A549 (cell line): ENCODE measurements at regions not wholly inside any gene's neighbourhood (a gene's known extent, or its start where the extent isn't known, plus 50 kb on each side); places are given as distances from the start of the nearest gene placed in this dataset.

ENCODE experiments used
- CBX2 ChIP-seq: fragments of 200-600 bp; sonication (generic); IDR thresholded peaks from 2 replicates; pipeline ENCODE4 v1.6.1; 2016; ENCODE audit warnings: low read depth, mild to moderate bottlenecking, borderline replicate concordance
- CTCF ChIP-seq: fragments of >200 bp; sonication (Bioruptor Twin); formaldehyde crosslinking; IDR thresholded peaks from 3 replicates; pipeline ENCODE4 v1.5.1; 2016
- EHMT2 ChIP-seq: fragments of 200-600 bp; sonication (generic); IDR thresholded peaks from 2 replicates; pipeline ENCODE4 v1.6.1; 2016; ENCODE audit warnings: antibody characterized with exemption, low read depth, mild to moderate bottlenecking, moderate library complexity
- EP300 ChIP-seq, 2 experiments: fragments of >200 bp; sonication (Bioruptor Twin); formaldehyde crosslinking; IDR thresholded peaks; 2 replicates in 1 of 2; 3 replicates in 1 of 2; pipeline ENCODE4 v1.6.1; 2016 to 2017
- JUNB ChIP-seq: fragments of >200 bp; sonication (Bioruptor Twin); formaldehyde crosslinking; IDR thresholded peaks from 2 replicates; pipeline ENCODE4 v1.6.1; 2016
- KDM5A ChIP-seq: fragments of 200-600 bp; sonication (generic); IDR thresholded peaks from 2 replicates; pipeline ENCODE4 v1.6.1; 2016; ENCODE audit warnings: antibody characterized with exemption, mild to moderate bottlenecking
- MAX ChIP-seq: IDR thresholded peaks from 2 replicates; pipeline ENCODE4 v1.6.1; 2012
- PHF8 ChIP-seq: fragments of 200-600 bp; sonication (generic); IDR thresholded peaks from 2 replicates; pipeline ENCODE4 v1.6.1; 2016; ENCODE audit warnings: low read depth, mild to moderate bottlenecking, antibody characterized with exemption, moderate library complexity, borderline replicate concordance
- POLR2A ChIP-seq: IDR thresholded peaks from 2 replicates; pipeline ENCODE4 v1.6.1; 2012; ENCODE audit warnings: mild to moderate bottlenecking, low read length
- RFX5 ChIP-seq: fragments of 450-650 bp; IDR thresholded peaks from 2 replicates; pipeline ENCODE4 v1.7.1; 2014; ENCODE audit warnings: antibody characterized with exemption, mild to moderate bottlenecking, moderate library complexity
- USF2 ChIP-seq: fragments of 450-650 bp; IDR thresholded peaks from 2 replicates; pipeline ENCODE4 v1.6.1; 2014; ENCODE audit warnings: antibody characterized with exemption

- no peak for TF ChIP-seq JUNB
- no peak for TF ChIP-seq EP300 (IDR thresholded peaks at IDR 0.05)
- no peak for TF ChIP-seq MAX
- TF ChIP-seq RFX5, result no peak
- TF ChIP-seq CBX2, result no peak
- no peak for TF ChIP-seq POLR2A
- TF ChIP-seq USF2, result no peak
- no peak for TF ChIP-seq KDM5A
- TF ChIP-seq CTCF, result no peak
- TF ChIP-seq EHMT2, result no peak
- no peak for TF ChIP-seq PHF8
Observed at GRCh38 chr11:19526119-19526518, 186.5 kb upstream of the NAV2 start.
